MCF 10A (cell line): ENCODE measurements at regions not wholly inside any gene's neighbourhood (a gene's known extent, or its start where the extent isn't known, plus 50 kb on each side); places are given as distances from the start of the nearest gene placed in this dataset.

Source experiments
- BruUV-seq: library from RNA; stranded (reverse); fragments of 400-500 nt; replicated peaks from 2 replicates; lab custom pipeline; 2021; lab: Mats Ljungman, UMichigan
- CTCF ChIA-PET: fragments of 300-600 bp; sonication (Branson Sonifier 250); formaldehyde crosslinking; extraction: SDS; loops from one replicate; lab custom pipeline; 2021; ENCODE audit warnings: antibody characterized with exemption, inconsistent platforms; lab: Yijun Ruan, JAX
- POLR2A ChIA-PET: fragments of 300-600, 350-650 bp; sonication (Branson Sonifier 250); formaldehyde crosslinking; extraction: SDS; loops from one replicate; lab custom pipeline; 2020; ENCODE audit warnings: antibody characterized with exemption, inconsistent platforms; lab: Yijun Ruan, JAX
- DNase-seq: peaks from one replicate; pipeline ENCODE4 v3.0.0-alpha.2; 2018; ENCODE audit not compliant: unreplicated experiment
- H3K27ac Mint-ChIP-seq: one replicate; pipeline ENCODE4 v1.8.0; 2022; ENCODE audit warnings: mild to moderate bottlenecking, low read depth, mixed read lengths; ENCODE audit not compliant: unreplicated experiment
- H3K27me3 Mint-ChIP-seq: one replicate; pipeline ENCODE4 v1.8.0; 2022; ENCODE audit warnings: mixed read lengths; ENCODE audit not compliant: insufficient read depth, unreplicated experiment
- H3K36me3 Mint-ChIP-seq: one replicate; pipeline ENCODE4 v1.8.0; 2022; ENCODE audit warnings: mild to moderate bottlenecking, moderate library complexity, mixed read lengths; ENCODE audit not compliant: insufficient read depth, unreplicated experiment
- H3K4me1 Mint-ChIP-seq: one replicate; pipeline ENCODE4 v1.8.0; 2022; ENCODE audit warnings: mixed read lengths; ENCODE audit not compliant: insufficient read depth, unreplicated experiment
- H3K4me3 Mint-ChIP-seq: one replicate; pipeline ENCODE4 v1.8.0; 2022; ENCODE audit warnings: mild to moderate bottlenecking, moderate library complexity, mixed read lengths; ENCODE audit not compliant: unreplicated experiment
- H3K9me3 Mint-ChIP-seq: one replicate; pipeline ENCODE4 v1.8.0; 2022; ENCODE audit warnings: mixed read lengths; ENCODE audit not compliant: unreplicated experiment
- CTCF ChIP-seq: fragments of 200-600 bp; IDR thresholded peaks from one replicate; pipeline ENCODE4 v1.8.0; 2022; ENCODE audit warnings: antibody characterized with exemption, mild to moderate bottlenecking; ENCODE audit not compliant: unreplicated experiment
- intact Hi-C: fragments of 100-400 bp; cut with micrococcal nuclease; formaldehyde crosslinking; loops from 2 replicates; pipeline ENCODE4 v1.14.1; 2022

- ChIA-PET POLR2A (interaction anchor here (0.6 to 1.8 kb wide), 2 partner anchors 11 to 107 kb away, joined by 3 to 4 read pairs; no protein-coding TSS in a partner anchor), CTCF (interaction anchor here (0.7 kb wide), 1 partner anchor 21 kb away, joined by 3 read pairs; no protein-coding TSS in a partner anchor)
- Mint-ChIP-seq H3K36me3 (no peaks in the 10 kb centered on the region), H3K9me3 (no peaks in the 10 kb centered on the region), H3K27ac (no peak overlapping the region), H3K4me1 (no peaks in the 10 kb centered on the region), H3K27me3 (no peaks in the 10 kb centered on the region), H3K4me3 (no peak overlapping the region)
- intact Hi-C loops, result no loop called here
- TF ChIP-seq CTCF, result no peak
- no TSS peak for BruUV-seq
- no peak for DNase-seq
Observed at GRCh38 chr1:60868901-60869663, 213.3 kb upstream of the NFIA start.

GRCh38 chr1:60867782-60868181 is 214.6 kb upstream of the NFIA start:
- Mint-ChIP-seq H3K27ac (no peak overlapping the region), H3K9me3 (no peaks in the 10 kb centered on the region), H3K4me3 (no peak overlapping the region), H3K36me3 (no peaks in the 10 kb centered on the region), H3K27me3 (no peaks in the 10 kb centered on the region), H3K4me1 (no peaks in the 10 kb centered on the region)
- no peak for DNase-seq
- ChIA-PET POLR2A (interaction anchor here (1.8 kb wide), 1 partner anchor 10 kb away, joined by 4 read pairs; no protein-coding TSS in a partner anchor), CTCF (interaction anchor here (1.2 kb wide), 1 partner anchor 896 kb away, joined by 4 read pairs; no protein-coding TSS in a partner anchor)
- intact Hi-C loops, result no loop called here
- TF ChIP-seq CTCF, result no peak
- no TSS peak for BruUV-seq

- Mint-ChIP-seq H3K4me1 (no peaks in the 10 kb centered on the region), H3K9me3 (no peaks in the 10 kb centered on the region), H3K4me3 (no peak overlapping the region), H3K27me3 (no peaks in the 10 kb centered on the region), H3K27ac (no peak overlapping the region), H3K36me3 (no peaks in the 10 kb centered on the region)
- no TSS peak for BruUV-seq
- intact Hi-C loops, result no loop called here
- no peak for DNase-seq
- TF ChIP-seq CTCF, result no peak
- ChIA-PET CTCF (interaction anchor here (0.7 to 2.2 kb wide), 5 partner anchors 13 to 895 kb away, joined by 3 to 7 read pairs (median 4); no protein-coding TSS in a partner anchor), POLR2A (interaction anchor here (0.7 to 1.8 kb wide), 2 partner anchors 9 to 109 kb away, joined by 3 to 4 read pairs; no protein-coding TSS in a partner anchor)
Observed at GRCh38 chr1:60866917-60867531, 215.3 kb upstream of the NFIA start.
